HG02870 (cell line): ENCODE measurements at regions not wholly inside any gene's neighbourhood (a gene's known extent, or its start where the extent isn't known, plus 50 kb on each side); places are given as distances from the start of the nearest gene placed in this dataset.
"Not testable (repeated sequence)": the region's sequence is repeated elsewhere in the genome, so short reads cannot be mapped to it uniquely, and the experiment has no call there.

ENCODE experiments used
- ATAC-seq: cut with Tn5 transposase; IDR thresholded peaks from one replicate; pipeline ENCODE4 v1.9.1; 2021; ENCODE audit warnings: mild to moderate bottlenecking, moderate library complexity; ENCODE audit not compliant: unreplicated experiment

GRCh38 chr9:29012911-29013310 lies 1439.6 kb upstream of the C9orf72 start:
- no peak for ATAC-seq

GRCh38 chr9:29021632-29022031 lies 1448.4 kb upstream of the C9orf72 start:
- no peak for ATAC-seq

GRCh38 chr9:29038332-29038731 lies 1465.1 kb upstream of the C9orf72 start:
- ATAC-seq, result no peak

- ATAC-seq, result no peak
These were observed 1466.0 kb upstream of the C9orf72 start for GRCh38 chr9:29039258-29039657.

GRCh38 chr9:29043072-29043471 lies 1469.8 kb upstream of the C9orf72 start:
- no peak for ATAC-seq

- no peak for ATAC-seq
These were observed 1471.7 kb upstream of the C9orf72 start for GRCh38 chr9:29044959-29045358.

GRCh38 chr9:29060041-29060440 lies 1486.8 kb upstream of the C9orf72 start:
- no peak for ATAC-seq

- ATAC-seq, result no peak
These were observed 1489.2 kb upstream of the C9orf72 start for GRCh38 chr9:29062446-29062845.

GRCh38 chr9:29063031-29063430 lies 1489.8 kb upstream of the C9orf72 start:
- ATAC-seq, result no peak

- ATAC-seq, result no peak
These were observed 1492.9 kb upstream of the C9orf72 start for GRCh38 chr9:29066141-29066640.

GRCh38 chr9:29068461-29068860 lies 1495.2 kb upstream of the C9orf72 start:
- ATAC-seq, result no peak

GRCh38 chr9:29069376-29069775 lies 1496.1 kb upstream of the C9orf72 start:
- ATAC-seq, result no peak

- ATAC-seq, result no peak
These were observed 1504.9 kb upstream of the C9orf72 start for GRCh38 chr9:29078063-29078666.

- ATAC-seq, result no peak
These were observed 1527.5 kb upstream of the C9orf72 start for GRCh38 chr9:29100762-29101161.

GRCh38 chr9:29104166-29104565 lies 1530.9 kb upstream of the C9orf72 start:
- not testable (repeated sequence) for ATAC-seq

- no peak for ATAC-seq
These were observed 1545.3 kb upstream of the C9orf72 start for GRCh38 chr9:29118555-29118954.

GRCh38 chr9:29126783-29127182 lies 1553.5 kb upstream of the C9orf72 start:
- no peak for ATAC-seq

- no peak for ATAC-seq
These were observed 1556.5 kb upstream of the C9orf72 start for GRCh38 chr9:29129763-29130162.

GRCh38 chr9:29144476-29144875 lies 1571.2 kb upstream of the C9orf72 start:
- no peak for ATAC-seq

GRCh38 chr9:29150606-29151005 lies 1577.3 kb upstream of the C9orf72 start:
- ATAC-seq, result no peak

GRCh38 chr9:29160763-29161353 lies 1587.6 kb upstream of the C9orf72 start:
- no peak for ATAC-seq

GRCh38 chr9:29174136-29174535 lies 1600.9 kb upstream of the C9orf72 start:
- no peak for ATAC-seq

GRCh38 chr9:29176231-29176630 lies 1603.0 kb upstream of the C9orf72 start:
- no peak for ATAC-seq
